ENCODE measurements at regions not wholly inside any gene's neighbourhood (a gene's known extent, or its start where the extent isn't known, plus 50 kb on each side); places are given as distances from the start of the nearest gene placed in this dataset.

DNA sequence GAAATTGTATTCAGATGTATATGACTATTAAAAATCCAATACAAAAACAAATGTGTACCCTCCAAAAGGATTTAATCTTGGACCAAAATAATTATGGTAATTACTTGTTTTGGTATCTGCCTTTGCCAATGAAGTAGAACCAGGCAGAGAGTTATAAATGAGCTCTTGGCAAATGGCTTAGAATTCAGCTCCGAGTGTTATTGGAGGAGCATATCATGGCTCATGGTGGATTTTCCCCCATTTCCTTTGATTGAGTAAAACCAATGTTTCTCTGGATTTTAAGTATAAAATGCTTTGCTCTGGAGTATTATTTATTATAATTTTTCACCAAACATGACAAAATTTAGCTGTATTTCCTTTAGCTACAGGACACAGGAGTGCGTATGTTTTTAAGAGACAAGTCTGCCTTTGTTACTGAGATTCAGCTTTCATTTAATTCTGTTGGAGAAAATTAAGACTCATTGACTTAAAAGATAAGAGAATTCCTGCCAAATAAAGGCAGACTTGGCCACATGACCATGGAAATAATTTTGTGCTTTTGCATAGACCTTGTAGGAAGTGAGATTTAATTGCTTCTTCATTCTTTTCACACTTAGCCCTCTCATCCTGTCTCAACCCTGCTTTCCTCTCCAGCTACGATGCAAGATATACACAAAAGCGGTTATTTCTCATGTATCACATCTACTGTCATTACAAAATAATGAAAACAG lies 281.0 kb upstream of the SOX11 start:
- intact Hi-C loops (cut with DNase I, micrococcal nuclease), result no loop called here
- Histone ChIP-seq H3K4me1 (ENCODE audit: low read depth) (no peaks in the 10 kb centered on the region), H3K9me3 (peaks cover 20% of the 10 kb centered on the region), H3K36me3 (ENCODE audit: low read depth) (no peaks in the 10 kb centered on the region), H3K4me3 (no peak overlapping the region)
- no peak for ATAC-seq
- TF ChIP-seq, protein P1, sequence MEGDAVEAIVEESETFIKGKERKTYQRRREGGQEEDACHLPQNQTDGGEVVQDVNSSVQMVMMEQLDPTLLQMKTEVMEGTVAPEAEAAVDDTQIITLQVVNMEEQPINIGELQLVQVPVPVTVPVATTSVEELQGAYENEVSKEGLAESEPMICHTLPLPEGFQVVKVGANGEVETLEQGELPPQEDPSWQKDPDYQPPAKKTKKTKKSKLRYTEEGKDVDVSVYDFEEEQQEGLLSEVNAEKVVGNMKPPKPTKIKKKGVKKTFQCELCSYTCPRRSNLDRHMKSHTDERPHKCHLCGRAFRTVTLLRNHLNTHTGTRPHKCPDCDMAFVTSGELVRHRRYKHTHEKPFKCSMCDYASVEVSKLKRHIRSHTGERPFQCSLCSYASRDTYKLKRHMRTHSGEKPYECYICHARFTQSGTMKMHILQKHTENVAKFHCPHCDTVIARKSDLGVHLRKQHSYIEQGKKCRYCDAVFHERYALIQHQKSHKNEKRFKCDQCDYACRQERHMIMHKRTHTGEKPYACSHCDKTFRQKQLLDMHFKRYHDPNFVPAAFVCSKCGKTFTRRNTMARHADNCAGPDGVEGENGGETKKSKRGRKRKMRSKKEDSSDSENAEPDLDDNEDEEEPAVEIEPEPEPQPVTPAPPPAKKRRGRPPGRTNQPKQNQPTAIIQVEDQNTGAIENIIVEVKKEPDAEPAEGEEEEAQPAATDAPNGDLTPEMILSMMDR (IDR thresholded peaks at IDR 0.05), result no peak
- DNase-seq, result no peak

DNA sequence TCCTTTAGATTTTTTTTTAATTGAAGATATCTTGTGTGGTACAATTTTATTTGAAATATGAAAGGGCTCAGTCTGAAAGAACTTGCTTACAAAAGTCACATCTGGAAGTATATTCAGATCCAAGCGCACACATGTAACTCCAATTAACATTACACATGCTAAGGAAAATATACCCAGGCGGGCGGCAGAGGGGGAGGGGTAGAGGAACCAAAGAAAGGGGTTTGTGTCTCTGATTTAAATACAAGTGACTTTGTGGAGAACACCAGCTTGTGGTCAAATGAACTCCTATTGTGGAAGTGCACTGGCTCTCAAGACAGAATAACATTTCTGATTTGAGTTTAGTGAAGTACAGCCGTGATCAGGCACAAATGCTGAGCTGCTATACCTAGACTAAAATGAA lies 280.2 kb upstream of the SOX11 start:
- Histone ChIP-seq H3K4me3 (no peak overlapping the region), H3K4me1 (ENCODE audit: low read depth) (no peaks in the 10 kb centered on the region), H3K9me3 (peaks cover 28% of the 10 kb centered on the region), H3K36me3 (ENCODE audit: low read depth) (no peaks in the 10 kb centered on the region)
- ATAC-seq, result no peak
- no peak for DNase-seq
- TF ChIP-seq, protein P1 (IDR thresholded peaks at IDR 0.05), result no peak
- intact Hi-C loops (cut with DNase I, micrococcal nuclease), result no loop called here

DNA sequence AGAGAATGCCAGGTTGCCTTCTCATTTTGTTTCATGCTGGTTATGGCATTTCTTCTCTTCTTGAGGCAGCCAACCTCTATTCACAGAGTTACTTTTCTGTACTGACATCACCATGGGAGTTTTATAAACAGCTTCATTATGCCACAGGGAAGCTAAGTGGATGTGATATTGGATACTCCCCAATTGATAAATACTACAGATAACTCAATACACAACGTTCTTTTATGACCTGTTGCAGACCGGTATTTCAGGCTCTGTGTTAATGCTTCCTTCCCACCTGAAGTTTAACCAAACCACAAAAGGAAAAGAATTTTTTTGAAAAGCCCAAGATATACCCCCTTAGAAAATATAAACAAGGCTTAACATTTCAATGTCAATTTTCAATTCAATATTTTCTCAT lies 258.3 kb upstream of the SOX11 start:
- TF ChIP-seq, protein P1 (IDR thresholded peaks at IDR 0.05), result no peak
- Histone ChIP-seq H3K4me3 (no peak overlapping the region), H3K36me3 (ENCODE audit: low read depth) (no peaks in the 10 kb centered on the region), H3K4me1 (ENCODE audit: low read depth) (no peaks in the 10 kb centered on the region), H3K9me3 (peaks cover 10% of the 10 kb centered on the region)
- intact Hi-C loops (cut with DNase I, micrococcal nuclease), result no loop called here
- ATAC-seq (no peak), DNase-seq (no peak)

DNA sequence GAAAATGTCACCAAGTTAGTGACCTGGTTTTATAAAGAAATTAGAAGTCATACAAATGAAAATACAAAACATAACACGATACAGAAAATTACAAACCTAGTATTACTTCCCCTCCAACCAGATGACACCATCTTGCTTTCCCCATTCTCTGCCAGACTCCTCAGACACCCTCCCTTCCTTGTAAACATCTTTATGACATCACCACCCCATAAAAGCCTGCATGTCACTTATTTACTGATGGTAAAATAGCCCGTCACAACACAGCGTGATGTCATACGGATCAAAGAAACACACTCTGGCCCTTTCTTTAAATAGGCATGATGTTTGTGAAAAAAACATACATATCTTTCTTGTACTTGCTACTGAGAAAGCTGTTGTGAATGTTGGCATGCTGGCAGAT lies 254.8 kb upstream of the SOX11 start:
- H3K36me3 ChIP-seq (ENCODE audit: low read depth), result no peaks in the 10 kb centered on the region
- H3K4me1 ChIP-seq (ENCODE audit: low read depth), result no peaks in the 10 kb centered on the region
- H3K9me3 ChIP-seq, result peaks cover 14% of the 10 kb centered on the region
- H3K4me3 ChIP-seq, result no peak overlapping the region
- TF ChIP-seq, protein P1 (IDR thresholded peaks at IDR 0.05), result no peak
- DNase-seq (no peak), ATAC-seq (no peak)
- intact Hi-C loops (cut with DNase I, micrococcal nuclease), result no loop called here

DNA sequence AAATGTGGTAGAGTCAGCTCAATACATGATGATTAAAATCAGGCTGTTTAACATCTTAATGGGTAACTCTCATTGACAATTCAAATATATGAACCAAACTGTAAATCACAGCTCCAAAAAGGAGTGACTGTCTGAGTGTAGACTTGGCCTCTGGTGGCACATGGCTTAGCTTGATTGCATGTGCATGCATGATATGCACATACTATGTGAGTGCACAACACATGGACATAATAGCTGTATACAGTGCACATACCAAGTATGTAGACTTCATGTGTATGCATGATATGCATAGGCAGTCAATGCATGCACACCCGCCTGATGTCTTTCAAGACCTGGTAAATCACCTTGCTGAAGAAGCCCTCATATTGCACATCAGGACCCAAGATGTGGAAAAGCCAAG lies 252.0 kb upstream of the SOX11 start:
- no peak for ATAC-seq

More for the DNA sequence above, 252.0 kb upstream of the SOX11 start:
- Histone ChIP-seq H3K9me3 (peaks cover 21% of the 10 kb centered on the region), H3K4me3 (no peak overlapping the region), H3K4me1 (ENCODE audit: low read depth) (no peaks in the 10 kb centered on the region), H3K36me3 (ENCODE audit: low read depth) (no peaks in the 10 kb centered on the region)
- intact Hi-C loops (cut with DNase I, micrococcal nuclease), result no loop called here
- TF ChIP-seq, protein P1 (IDR thresholded peaks at IDR 0.05), result no peak
- DNase-seq, result no peak
